GM21717 (cell line): ENCODE measurements at regions not wholly inside any gene's neighbourhood (a gene's known extent, or its start where the extent isn't known, plus 50 kb on each side); places are given as distances from the start of the nearest gene placed in this dataset.

Source experiments
- ATAC-seq: cut with Tn5 transposase; IDR thresholded peaks from one replicate; pipeline ENCODE4 v1.9.1; 2021; ENCODE audit warnings: mild to moderate bottlenecking, moderate library complexity; ENCODE audit not compliant: unreplicated experiment

- no peak for ATAC-seq
Observed at GRCh38 chr6:163904186-163904585, 489.7 kb downstream of the QKI start.

DNA sequence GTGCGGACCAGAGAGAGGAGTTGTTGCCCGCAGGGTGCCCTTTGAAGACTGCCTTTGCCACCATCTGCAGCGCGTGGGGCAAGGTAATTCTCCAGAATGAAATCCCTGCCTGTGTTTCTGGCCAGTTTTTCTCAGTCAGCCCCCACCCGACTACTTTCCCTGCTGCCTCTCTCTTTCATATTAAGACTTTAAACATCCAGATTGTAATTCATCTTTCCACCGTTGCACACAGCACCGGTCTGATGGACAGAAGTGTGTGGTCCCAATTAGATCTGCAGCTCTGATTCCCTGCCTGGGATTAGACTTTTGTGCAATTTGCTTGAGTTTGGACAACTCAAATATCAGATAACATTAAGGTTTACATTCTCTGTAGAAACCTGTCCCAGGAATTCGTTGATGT, 489.0 kb downstream of the QKI start:
- no peak for ATAC-seq

DNA sequence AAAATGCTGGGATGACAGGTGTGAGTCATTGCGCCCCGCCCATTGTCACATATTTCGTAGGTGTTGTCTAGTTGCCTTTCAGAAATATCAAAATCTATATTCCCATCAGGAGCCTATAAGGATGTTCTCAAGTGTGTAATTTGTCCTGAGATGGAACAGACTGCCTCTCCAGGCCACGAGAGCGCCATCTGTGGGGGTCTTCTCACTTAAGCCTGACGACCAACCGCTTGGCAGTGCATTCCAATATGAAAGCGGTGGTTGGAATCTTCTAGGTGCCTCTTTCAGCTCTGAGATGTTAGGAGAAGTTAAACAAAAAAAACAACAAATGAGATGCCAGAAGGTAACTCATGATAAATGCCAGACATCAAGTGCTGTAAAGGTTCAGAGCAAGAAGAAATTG, 488.5 kb downstream of the QKI start:
- no peak for ATAC-seq

DNA sequence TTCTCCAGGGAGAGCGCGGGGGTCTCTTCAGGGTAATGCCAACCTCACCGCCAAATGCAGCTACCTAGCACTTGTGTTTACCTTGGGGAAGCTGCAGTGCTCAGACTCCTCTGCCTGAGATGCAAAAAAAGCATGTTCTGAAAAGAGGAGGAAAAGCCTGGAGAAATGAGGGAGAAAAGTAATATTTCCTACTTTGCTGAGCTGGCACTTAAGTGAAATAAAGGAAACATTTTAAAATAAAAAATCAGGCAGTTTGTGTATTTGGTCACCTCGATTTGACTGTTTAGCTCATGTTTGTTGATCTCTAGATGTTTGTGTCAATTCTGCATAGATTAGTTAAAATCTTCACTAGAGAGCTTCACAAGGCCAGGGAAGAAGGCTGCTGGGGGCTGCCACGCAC, 487.2 kb downstream of the QKI start:
- no peak for ATAC-seq

GRCh38 chr6:163900570-163900969, 486.1 kb downstream of the QKI start:
- no peak for ATAC-seq

- no peak for ATAC-seq
Observed at GRCh38 chr6:163897669-163898068, 483.2 kb downstream of the QKI start.

DNA sequence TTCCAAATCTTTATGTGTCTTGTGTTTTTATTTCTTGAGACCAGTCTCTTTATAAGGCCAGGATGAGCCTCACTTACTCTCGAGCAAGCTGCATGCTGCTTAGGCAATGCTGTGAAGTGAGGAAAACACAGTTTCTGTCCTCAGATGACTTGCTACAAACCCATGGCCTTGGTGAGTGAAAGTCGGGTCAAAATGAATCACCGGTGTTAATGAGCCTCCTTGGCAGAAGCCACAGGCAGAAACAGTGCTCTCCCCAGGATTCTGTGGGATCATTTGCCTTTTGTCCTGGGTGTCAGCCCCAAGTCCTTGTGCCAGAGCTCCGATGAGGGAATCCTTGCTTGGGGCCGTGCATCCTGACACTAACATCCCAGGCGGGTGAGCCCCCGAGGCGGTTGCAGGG, 482.5 kb downstream of the QKI start:
- no peak for ATAC-seq

DNA sequence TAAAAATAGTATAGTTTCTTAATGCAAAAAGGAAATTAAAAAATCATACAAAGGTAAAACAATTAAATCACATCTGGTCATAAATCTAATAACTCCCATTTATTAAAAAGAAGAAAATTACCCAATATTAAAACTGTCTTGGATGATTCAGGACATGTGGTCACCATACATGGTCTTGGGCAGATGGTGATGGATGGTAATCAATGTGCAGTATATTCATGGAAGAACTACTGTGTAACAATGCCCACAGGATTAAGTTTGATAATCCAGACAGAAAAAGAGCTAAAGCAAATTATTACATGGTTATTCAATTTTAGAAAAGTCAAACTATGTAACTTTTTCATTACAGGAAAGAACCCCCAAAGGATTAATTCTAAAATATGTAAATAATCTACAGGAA, 480.6 kb downstream of the QKI start:
- no peak for ATAC-seq

GRCh38 chr6:163893609-163894189, 479.2 kb downstream of the QKI start:
- ATAC-seq: no peak

GRCh38 chr6:163892824-163893561, 478.5 kb downstream of the QKI start:
- ATAC-seq: no peak

DNA sequence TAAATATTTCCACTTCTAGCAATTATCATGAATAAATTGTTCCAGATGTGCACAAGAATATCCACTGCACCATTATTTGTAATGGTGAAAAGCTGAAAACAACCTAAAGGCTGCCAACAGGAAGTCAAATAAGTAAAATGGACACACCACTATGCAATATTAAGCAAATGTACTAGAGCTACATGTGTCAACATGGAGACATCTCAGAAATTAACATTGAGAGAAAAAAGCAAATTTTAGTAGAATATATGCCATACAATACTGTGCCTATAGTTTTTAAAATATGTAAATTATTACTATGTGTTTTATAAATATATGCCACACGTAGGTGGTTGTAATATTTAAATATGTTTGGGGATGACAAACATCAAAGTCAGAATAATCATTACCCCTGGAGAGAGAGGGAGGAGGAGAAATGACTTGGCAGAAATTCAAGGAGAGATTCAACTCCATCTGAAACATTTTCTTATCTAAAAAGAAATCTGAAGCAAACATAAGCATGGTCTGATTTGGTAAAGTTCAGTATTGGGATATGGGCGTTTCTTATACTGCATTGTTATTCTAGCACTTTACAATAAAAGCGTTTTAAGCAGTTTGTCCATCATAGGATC, 475.5 kb downstream of the QKI start:
- ATAC-seq: no peak

- no peak for ATAC-seq
Observed at GRCh38 chr6:163888030-163888819, 473.7 kb downstream of the QKI start.

GRCh38 chr6:163886428-163886827, 471.9 kb downstream of the QKI start:
- no peak for ATAC-seq

GRCh38 chr6:163883984-163884383, 469.5 kb downstream of the QKI start:
- ATAC-seq: no peak

DNA sequence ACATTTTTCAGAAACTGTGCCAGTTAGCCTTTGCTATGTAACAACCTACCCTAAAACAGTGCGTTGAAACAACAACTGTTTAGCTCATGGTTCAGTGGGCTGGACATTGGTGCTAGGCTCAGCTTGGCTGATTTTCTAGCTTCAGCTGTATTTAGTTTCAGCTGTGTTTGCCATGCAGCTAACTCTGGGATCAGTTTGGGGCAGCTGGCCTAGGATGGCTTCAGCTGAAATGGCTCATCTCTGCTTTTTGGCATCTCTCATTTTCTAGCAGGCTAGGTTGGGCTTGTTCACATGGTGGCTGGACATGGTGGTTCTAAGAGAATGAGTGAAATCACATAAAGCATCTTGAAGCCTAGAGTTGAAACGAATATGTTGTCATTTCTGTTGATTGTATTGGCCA, 464.2 kb downstream of the QKI start:
- ATAC-seq: no peak

- ATAC-seq: no peak
Observed at GRCh38 chr6:163877877-163878639, 463.5 kb downstream of the QKI start.

DNA sequence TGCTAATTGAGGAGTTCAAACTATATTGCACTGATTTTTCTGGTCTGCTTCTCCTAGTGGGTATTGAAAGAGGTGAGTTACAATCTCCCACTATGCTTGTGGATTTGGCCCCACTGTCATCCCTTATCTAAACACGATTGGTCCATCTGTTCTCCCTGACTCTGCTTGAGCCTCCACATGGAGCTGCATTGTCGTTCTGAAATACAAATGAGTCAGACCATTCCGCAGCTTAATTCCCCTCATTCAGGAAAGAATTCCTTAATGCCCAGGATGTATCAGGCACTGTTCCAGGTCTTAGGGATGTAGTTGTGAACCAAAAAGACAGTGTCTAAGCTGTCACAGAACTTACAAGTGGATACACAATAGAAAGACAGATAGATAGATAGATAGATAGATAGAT, 461.9 kb downstream of the QKI start:
- ATAC-seq: no peak

- no peak for ATAC-seq
Observed at GRCh38 chr6:163874784-163875183, 460.3 kb downstream of the QKI start.

DNA sequence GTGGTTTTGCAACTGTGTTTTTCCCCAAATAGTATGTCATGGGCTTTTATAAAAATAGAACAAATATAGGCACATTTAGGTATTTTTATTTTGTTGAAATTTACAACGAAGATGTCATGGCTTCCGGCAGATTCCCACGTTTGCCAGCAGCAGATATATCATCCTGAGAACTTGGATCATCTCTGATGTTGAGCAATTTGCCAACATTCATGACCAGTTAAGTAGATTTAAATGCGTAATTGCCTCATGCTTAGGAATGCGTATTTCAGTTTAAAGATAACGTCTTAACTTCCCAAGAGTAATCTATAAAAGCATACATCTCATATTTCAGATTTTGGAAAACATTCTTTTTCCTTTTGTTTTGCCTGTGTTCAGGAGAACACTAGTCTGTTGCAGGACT, 457.8 kb downstream of the QKI start:
- no peak for ATAC-seq

GRCh38 chr6:163871616-163872015, 457.1 kb downstream of the QKI start:
- ATAC-seq: no peak
